Gastrocnemius medialis (tissue), 4 donors: ENCODE measurements at regions not wholly inside any gene's neighbourhood (a gene's known extent, or its start where the extent isn't known, plus 50 kb on each side); places are given as distances from the start of the nearest gene placed in this dataset.

Source experiments
- ATAC-seq, 2 donors: fragments of 150-250 bp; one replicate each; pipeline ENCODE4 v1.9.1; 2016
- DNase-seq, 2 donors: peaks; one replicate each; pipeline ENCODE4 v3.0.0-alpha.2; 2019
- H3K27ac ChIP-seq, 4 donors: fragments of 200-600 bp; sonication (generic); 1 replicate in 1 of 4; 2 replicates in 3 of 4; pipeline ENCODE4 v1.5.1; 2016 to 2018; ENCODE audit warnings: mild to moderate bottlenecking in 2 of 4, moderate library complexity in 1 of 4
- H3K27me3 ChIP-seq, 3 donors: fragments of 200-600 bp; sonication (generic) in 2 of 3; 1 replicate in 1 of 3; 2 replicates in 2 of 3; pipeline versions ENCODE4 v1.5.1 to v1.6.0; 2016 to 2019; ENCODE audit warnings: mild to moderate bottlenecking in 1 of 3, moderate library complexity in 1 of 3
- H3K36me3 ChIP-seq, 2 donors: fragments of 200-600 bp; sonication (generic) in 1 of 2; one replicate each; pipeline ENCODE4 v1.5.1; 2017 to 2018
- H3K4me1 ChIP-seq, 2 donors: fragments of 200-600 bp; sonication (generic) in 1 of 2; one replicate each; pipeline ENCODE4 v1.5.1; 2016 to 2017; ENCODE audit warnings: mild to moderate bottlenecking in 2 of 2
- H3K4me3 ChIP-seq, 4 donors: fragments of 200-600 bp; sonication (generic) in 3 of 4; 1 replicate in 1 of 4; 2 replicates in 3 of 4; pipeline ENCODE4 v1.5.1; 2016 to 2019; ENCODE audit warnings: mild to moderate bottlenecking in 2 of 4
- H3K9me3 ChIP-seq, 3 donors: fragments of 200-600 bp; sonication (generic) in 2 of 3; 1 replicate in 1 of 3; 2 replicates in 2 of 3; pipeline ENCODE4 v1.5.1; 2016 to 2019
- POLR2A ChIP-seq, 2 donors: fragments of 450-650 bp; IDR thresholded peaks; one replicate each; pipeline ENCODE4 v1.6.1; 2017; ENCODE audit warnings: antibody characterized with exemption in 2 of 2, mild to moderate bottlenecking in 2 of 2, moderate library complexity in 2 of 2
- in situ Hi-C, 4 donors: fragments of 200-750 bp; cut with MboI; loops; one replicate each; pipeline versions ENCODE4 v1.15.0 to v1.8.0; 2017; ENCODE audit warnings: low sequenced_read_pairs in 4 of 4
- intact Hi-C: fragments of 100-400 bp; cut with DNase I; formaldehyde crosslinking; loops from one replicate; pipeline ENCODE4 v1.15.1; 2023; ENCODE audit warnings: low total_unique reads
- TF ChIP-seq, protein P1 (sequence below), 5 experiments: fragments of 450-650 bp in 3 of 5; fragments of 200-600 bp in 2 of 5; sonication (generic) in 2 of 5; IDR thresholded peaks in 4 of 5; conservative IDR thresholded peaks in 1 of 5; 1 replicate in 4 of 5; 2 replicates in 1 of 5; pipeline ENCODE4 v1.5.1; 2016 to 2019; ENCODE audit warnings: antibody characterized with exemption in 5 of 5, mild to moderate bottlenecking in 3 of 5, moderate library complexity in 3 of 5

DNA sequence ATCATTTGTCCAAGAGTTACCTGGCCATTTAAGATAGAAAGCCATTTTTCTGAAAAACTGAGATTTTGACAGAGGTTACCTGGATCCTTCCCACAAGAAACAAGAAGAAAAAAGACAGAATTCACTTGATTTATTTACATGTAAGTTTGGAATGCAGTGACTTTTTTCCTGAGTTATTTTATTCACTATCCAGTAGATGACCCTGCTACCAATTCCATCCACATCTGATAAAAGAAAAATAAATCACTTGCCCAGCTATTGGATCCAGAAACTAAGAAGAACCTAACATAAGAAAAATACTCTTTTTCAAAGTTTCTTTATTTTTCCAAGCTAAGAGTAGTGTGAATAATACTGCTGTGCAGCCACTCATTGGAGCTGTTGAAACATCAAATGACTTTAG is 275.2 kb downstream of the CETN3 start:
- Histone ChIP-seq H3K27ac (no peak overlapping the region), H3K4me1 (peaks cover 6 to 16% of the 10 kb centered on the region in 2 donors), H3K4me3 (no peak overlapping the region), H3K27me3 (no peaks in the 10 kb centered on the region), H3K9me3 (no peaks in the 10 kb centered on the region), H3K36me3 (no peaks in the 10 kb centered on the region)
- ATAC-seq (no peak), DNase-seq (no peak)
- intact Hi-C loops, result no loop called here
- no peak for TF ChIP-seq POLR2A (IDR thresholded peaks at IDR 0.05)
- TF ChIP-seq, protein P1, sequence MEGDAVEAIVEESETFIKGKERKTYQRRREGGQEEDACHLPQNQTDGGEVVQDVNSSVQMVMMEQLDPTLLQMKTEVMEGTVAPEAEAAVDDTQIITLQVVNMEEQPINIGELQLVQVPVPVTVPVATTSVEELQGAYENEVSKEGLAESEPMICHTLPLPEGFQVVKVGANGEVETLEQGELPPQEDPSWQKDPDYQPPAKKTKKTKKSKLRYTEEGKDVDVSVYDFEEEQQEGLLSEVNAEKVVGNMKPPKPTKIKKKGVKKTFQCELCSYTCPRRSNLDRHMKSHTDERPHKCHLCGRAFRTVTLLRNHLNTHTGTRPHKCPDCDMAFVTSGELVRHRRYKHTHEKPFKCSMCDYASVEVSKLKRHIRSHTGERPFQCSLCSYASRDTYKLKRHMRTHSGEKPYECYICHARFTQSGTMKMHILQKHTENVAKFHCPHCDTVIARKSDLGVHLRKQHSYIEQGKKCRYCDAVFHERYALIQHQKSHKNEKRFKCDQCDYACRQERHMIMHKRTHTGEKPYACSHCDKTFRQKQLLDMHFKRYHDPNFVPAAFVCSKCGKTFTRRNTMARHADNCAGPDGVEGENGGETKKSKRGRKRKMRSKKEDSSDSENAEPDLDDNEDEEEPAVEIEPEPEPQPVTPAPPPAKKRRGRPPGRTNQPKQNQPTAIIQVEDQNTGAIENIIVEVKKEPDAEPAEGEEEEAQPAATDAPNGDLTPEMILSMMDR (IDR thresholded peaks at IDR 0.05 in 4 of 5, conservative IDR thresholded peaks at IDR 0.05 in 1 of 5), result no peak
- in situ Hi-C loops, result no loop called here

DNA sequence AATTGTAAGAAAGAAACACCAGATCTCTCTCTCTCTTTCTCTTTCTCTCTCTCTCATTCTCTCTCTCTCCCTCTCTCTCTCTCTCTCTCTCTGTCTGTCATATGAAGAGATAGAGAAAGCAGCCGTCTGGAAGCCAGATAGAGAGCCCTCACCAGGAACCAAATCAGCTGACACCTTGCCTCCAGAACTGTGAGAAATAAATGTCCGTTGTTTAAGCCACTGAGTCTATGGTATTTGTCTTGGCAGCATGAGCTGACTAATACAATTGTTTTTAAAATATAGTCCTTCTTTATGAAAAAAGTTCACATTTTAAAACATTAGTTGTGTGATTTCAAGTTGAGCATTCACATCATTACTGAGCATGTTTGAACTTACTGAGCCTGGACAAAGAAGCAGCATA is 275.6 kb downstream of the CETN3 start:
- ATAC-seq (no peak), DNase-seq (no peak)
- Histone ChIP-seq H3K9me3 (no peaks in the 10 kb centered on the region), H3K27me3 (no peaks in the 10 kb centered on the region), H3K4me3 (no peak overlapping the region), H3K27ac (no peak overlapping the region), H3K4me1 (peaks cover 6 to 16% of the 10 kb centered on the region in 2 donors), H3K36me3 (no peaks in the 10 kb centered on the region)
- intact Hi-C loops, result no loop called here
- TF ChIP-seq POLR2A (IDR thresholded peaks at IDR 0.05), result no peak
- TF ChIP-seq, protein P1 (IDR thresholded peaks at IDR 0.05 in 4 of 5, conservative IDR thresholded peaks at IDR 0.05 in 1 of 5), result no peak
- in situ Hi-C loops, result no loop called here

DNA sequence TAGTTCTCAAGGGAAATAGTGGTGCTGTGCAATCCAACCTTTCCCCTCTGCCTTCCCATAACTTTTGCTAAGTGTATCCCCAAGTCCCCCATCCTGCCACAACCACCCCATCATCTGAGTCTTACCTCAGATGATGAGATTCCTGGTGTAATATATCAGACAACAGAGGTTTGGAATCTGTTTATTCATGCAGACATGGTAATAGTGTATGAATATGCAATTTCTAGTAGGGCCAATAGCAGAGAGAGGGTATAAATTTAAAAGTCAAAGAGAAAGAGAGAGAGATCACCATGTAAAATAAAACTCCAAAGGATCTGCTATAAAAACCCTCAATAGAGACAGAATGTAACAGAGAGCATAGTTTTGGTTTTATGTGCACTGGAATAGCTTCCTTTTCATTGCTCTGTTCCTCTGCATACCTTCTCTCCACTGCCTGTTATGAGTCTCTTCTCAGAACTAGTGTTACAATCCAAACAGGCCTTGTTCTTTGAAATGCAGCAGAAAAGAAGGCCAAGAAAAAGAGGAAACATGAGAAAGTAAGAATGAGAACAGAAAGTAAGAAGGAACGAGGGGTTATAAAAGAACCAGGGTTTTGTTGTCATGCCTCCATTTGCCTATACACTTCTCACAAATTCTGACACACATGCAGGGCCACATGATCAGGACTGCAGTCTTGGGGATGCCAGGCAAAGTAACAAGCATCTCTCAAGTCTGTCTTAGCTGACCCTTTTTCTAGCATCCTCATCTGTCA is 278.0 kb downstream of the CETN3 start:
- H3K9me3 ChIP-seq, result no peaks in the 10 kb centered on the region
- H3K4me1 ChIP-seq, result peaks cover 6 to 16% of the 10 kb centered on the region in 2 donors
- no peak overlapping the region for H3K4me3 ChIP-seq
- H3K27ac ChIP-seq, result no peak overlapping the region
- in situ Hi-C loops, result no loop called here
- DNase-seq, result no peak
- no peaks in the 10 kb centered on the region for H3K36me3 ChIP-seq
- no peak for ATAC-seq
- intact Hi-C loops, result no loop called here
- no peaks in the 10 kb centered on the region for H3K27me3 ChIP-seq
- no peak for TF ChIP-seq POLR2A (IDR thresholded peaks at IDR 0.05)
- TF ChIP-seq, protein P1 (IDR thresholded peaks at IDR 0.05 in 4 of 5, conservative IDR thresholded peaks at IDR 0.05 in 1 of 5), result no peak

DNA sequence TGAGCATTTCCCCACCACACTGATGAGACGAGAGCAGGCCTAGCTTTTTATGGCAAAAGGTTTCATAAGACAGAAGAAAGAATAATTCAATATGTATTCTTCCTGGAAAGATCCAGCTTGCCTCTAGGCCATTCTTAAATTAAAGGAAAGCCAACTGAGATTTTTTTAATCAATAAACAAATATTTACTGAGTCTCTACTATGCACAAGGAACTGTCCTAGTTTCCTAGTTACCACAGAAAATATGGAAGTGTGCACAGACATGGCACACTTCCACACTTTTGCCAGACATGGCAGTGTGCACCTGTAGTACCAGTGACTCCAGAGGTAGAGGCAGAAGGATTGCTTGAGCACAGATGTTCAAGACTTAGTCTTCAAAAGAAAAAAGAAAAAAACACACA is 281.0 kb downstream of the CETN3 start:
- ATAC-seq (no peak), DNase-seq (no peak)
- no peak overlapping the region for H3K27ac ChIP-seq
- H3K9me3 ChIP-seq, result no peaks in the 10 kb centered on the region
- H3K4me1 ChIP-seq, result no peaks in the 10 kb centered on the region
- no peaks in the 10 kb centered on the region for H3K27me3 ChIP-seq
- TF ChIP-seq, protein P1 (IDR thresholded peaks at IDR 0.05 in 4 of 5, conservative IDR thresholded peaks at IDR 0.05 in 1 of 5), result no peak
- TF ChIP-seq POLR2A (IDR thresholded peaks at IDR 0.05), result no peak
- no peak overlapping the region for H3K4me3 ChIP-seq
- in situ Hi-C loops, result no loop called here
- intact Hi-C loops, result no loop called here
- no peaks in the 10 kb centered on the region for H3K36me3 ChIP-seq

DNA sequence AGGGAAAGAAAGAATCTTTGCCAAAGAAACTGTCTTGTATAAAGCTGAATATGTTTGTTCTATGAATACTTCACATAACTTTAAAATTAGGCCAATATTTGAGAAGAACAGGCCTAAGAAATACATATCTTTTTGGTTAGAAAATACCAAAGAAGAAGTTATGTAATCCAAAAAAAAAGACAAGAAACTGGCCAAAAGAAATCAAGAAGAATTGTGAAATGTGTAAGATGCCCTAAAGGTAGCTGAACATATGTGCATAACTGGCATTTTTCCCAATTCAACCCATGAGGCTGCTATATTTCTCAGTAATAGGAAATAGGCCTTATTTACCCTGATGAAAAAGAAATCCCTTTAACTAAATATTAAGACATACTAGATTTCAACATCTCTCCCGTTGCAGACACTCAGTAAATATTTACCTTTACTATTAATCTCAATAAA is 290.0 kb downstream of the CETN3 start:
- intact Hi-C loops (no loop called here), in situ Hi-C loops (no loop called here)
- Histone ChIP-seq H3K36me3 (no peaks in the 10 kb centered on the region), H3K27me3 (no peaks in the 10 kb centered on the region), H3K27ac (no peak overlapping the region), H3K9me3 (no peaks in the 10 kb centered on the region), H3K4me1 (no peaks in the 10 kb centered on the region), H3K4me3 (no peak overlapping the region)
- TF ChIP-seq, protein P1 (IDR thresholded peaks at IDR 0.05 in 4 of 5, conservative IDR thresholded peaks at IDR 0.05 in 1 of 5), result no peak
- no peak for TF ChIP-seq POLR2A (IDR thresholded peaks at IDR 0.05)
- no peak for ATAC-seq
- DNase-seq, result no peak
